GM21515 (cell line): ENCODE measurements at regions not wholly inside any gene's neighbourhood (a gene's known extent, or its start where the extent isn't known, plus 50 kb on each side); places are given as distances from the start of the nearest gene placed in this dataset.
"Not testable (repeated sequence)": the region's sequence is repeated elsewhere in the genome, so short reads cannot be mapped to it uniquely, and the experiment has no call there.

ENCODE experiments used
- ATAC-seq: cut with Tn5 transposase; IDR thresholded peaks from one replicate; pipeline ENCODE4 v1.9.1; 2021; ENCODE audit not compliant: unreplicated experiment

DNA sequence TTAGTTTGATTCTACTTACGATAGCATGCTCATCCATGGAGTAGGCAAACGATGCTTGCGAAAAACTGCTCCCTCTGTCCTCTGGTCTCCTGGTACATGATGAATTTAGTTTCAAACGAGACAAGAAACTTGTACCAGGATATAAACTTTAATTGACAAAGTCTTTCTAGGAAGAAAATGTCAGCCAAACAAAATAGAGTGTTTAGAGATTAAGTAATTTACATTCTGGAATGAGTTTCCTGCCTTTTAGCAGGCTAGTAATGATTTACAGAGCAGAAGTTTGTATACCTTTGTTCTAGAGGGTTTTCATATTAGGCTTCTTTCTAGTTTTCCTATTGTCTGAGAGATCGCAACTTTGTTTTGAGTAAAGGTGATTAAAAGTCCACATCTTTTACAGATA lies 206.9 kb downstream of the RPL10L start:
- no peak for ATAC-seq

DNA sequence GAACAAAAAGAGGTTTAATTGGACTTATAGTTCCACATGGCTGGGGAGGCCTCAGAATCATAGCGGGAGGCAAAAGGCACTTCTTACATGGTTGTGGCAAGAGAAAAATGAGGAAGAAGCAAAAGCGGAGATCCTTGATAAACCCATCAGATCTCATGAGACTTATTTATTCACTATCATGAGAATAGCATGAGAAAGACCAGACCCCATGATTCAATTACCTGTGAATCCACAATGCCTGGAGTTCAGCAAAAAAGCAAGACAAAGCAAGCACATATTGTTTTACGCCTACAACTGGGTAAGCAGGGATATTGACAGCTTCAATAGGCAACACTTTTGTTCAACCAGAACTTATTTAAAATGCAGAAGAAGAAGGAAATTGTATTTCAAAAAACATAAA lies 218.2 kb downstream of the RPL10L start:
- no peak for ATAC-seq

DNA sequence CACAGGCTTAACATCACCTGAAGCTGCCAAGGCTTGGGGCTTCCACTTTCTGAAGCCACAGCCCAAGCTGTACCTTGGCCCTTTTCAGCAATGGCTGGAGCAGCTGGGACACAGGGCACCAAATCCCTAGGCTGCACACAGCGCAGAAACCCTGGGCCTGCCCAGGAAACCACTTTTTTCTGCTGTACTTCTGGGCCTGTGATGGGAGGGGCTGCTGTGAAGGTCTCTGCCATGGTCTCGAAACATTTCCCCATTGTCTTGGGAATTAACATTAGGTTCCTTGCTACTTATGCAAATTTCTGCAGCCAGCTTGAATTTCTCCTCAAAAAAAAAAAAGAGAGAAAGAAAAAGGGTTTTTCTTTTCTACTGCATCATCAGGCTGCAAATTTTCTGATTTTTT lies 219.1 kb downstream of the RPL10L start:
- ATAC-seq = no peak

DNA sequence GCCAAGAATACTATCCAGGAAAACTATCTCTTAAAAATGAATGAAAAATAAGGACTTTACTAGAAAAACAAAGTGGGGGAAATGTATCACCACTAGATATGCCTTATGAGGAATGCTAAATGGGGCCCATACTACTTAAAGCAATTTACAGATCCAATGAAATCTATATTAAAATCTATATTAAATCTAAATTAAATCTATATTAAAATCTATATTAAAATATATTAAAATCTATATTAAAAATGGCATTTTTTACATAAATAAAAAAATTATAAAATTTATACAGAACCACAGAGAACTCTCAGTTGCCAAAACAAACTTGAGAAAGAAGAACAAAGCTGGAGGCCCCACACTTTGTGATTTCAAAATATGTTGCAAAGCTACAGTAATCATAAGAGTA lies 234.5 kb downstream of the RPL10L start:
- no peak for ATAC-seq

DNA sequence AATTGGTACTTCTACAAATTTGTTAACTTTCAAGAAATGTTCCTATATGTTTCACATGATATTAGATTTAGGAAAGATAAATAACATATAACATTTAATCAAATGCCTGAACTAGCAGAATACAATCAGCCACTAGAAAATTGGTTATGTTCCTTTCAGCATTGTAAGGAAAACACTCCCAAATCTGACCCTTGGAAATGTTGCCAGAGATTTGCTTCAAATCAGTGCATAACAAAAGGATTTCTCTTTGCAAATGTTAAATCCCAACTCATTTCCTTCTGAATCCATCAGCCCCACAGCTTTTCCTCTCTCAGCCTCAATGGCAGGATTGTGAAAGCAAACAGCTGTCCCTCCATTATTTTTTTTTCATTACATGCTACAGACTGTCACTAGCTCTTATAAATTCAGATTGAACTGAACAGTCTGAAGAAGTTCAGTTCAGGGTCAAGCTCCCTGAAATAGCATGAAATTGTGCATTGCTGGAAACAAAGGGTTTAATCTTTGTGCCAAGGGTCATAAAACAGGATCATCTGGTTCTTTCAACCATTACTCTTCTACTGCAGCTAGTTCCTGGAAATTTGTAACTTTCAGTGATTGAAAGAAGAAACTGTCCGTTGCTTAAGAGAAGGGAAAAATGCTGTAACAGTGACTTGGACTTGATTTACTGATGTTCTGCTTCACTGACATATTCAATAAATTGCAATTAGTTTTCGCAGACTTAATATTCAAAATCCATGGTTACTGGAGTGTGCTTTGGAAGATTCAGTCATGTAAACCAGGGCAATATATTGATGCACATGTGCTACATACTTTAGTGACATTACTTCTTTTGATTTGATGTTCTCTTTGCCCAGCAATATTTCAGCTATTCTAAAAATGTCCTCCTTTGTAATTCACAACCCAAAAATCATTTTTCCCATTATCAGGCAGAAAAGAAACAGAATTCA lies 246.4 kb downstream of the RPL10L start:
- no peak for ATAC-seq

DNA sequence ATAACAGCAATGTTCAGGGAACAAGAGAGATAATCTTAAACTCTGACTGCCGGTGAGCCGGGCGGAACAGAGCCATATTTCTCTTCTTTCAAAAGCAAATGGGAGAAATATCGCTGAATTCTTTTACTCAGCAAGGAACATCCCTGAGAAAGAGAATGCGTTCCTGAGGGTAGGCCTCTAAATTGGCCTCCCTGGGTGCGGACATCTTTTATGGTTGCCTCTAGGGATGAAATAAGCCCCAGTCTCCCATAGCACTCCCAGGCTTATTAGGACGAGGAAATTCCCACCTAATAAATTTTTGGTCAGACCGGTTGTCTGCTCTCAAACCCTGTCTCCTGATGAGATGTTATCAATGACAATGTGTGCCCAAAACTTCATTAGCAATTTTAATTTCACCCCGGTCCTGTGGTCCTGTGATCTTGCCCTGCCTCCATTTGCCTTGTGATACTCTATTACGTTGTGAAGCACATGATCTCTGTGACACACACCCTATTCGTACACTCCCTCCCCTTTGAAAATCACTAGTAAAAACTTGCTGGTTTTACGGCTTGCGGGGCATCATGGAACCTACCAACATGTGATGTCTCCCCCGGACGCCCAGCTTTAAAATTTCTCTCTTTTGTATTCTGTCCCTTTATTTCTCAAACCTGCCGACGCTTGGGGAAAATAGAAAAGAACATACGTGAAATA lies 249.4 kb downstream of the RPL10L start:
- not testable (repeated sequence) for ATAC-seq

DNA sequence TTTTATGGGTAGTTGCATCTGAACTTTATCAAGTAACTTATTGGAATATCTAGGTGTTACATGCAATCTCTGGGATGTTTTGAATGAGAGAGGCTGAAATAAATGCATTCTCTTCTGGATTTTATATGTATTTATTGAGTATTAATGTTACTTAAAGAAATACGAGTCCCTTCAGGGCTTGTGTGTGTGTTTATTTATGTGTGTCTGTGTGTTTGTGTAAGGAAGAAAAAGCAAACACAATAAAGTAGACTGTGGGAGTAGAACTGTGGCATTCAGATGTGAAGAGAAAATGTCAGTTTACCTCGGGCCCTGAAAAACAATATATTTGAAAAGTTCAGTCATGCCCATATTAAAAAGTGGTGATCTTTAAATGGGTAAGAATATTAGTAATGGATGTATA lies 250.5 kb downstream of the RPL10L start:
- ATAC-seq = no peak

DNA sequence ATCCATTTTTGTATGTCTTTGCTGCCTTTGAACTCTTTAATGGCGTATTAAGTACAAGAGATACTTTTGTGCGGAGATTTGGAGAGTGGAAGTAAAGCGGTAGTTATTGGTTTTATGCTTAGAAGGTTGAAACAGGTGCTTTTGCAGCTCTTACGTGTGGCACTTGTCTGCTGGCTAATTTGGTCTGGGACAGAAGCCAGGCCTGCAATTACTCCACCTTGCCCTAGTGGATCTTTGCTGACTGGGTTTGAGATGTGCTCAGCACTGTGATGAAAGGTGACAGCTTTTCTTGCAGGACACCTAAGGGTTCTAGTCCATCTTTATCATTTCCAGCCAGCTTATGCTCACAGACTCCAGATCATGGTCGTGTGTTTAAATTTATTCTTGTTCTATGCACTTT lies 252.5 kb downstream of the RPL10L start:
- ATAC-seq = no peak

DNA sequence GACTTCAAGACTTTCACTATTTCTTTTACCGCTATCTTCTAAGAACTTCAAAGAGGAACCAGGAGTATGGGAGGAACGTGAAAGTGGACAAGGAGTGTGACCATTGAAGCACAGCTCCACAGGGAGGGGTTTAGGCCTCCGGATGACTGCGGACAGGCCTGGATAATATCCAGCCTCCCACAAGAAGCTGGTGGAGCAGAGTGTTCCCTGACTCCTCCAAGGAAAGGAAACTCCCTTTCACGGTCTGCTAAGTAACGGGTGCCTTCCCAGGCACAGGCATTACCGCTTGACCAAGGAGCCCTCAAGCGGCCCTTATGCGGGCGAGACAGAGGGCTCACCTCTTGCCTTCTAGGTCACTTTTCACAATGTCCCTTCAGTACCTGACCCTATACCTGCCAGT lies 267.0 kb downstream of the RPL10L start:
- ATAC-seq = no peak

DNA sequence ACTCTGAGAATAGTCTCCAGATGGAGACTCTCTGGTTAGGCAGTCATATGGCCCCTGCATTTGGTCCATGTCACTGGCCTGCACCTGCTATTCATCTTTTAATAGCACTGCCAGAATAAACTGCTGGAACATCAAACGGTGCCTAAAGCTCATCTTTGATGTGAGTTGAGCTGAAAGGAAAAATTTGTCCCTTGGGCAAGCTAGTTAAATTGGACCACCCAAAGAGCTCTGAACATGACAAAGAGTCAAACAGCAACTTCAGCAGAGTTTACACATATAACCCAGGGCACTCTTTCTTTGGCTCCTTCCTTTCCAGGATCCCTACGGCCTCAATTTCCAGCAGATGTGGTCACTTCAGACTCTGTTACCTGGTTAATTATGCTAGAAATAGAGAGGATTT lies 269.9 kb downstream of the RPL10L start:
- no peak for ATAC-seq

DNA sequence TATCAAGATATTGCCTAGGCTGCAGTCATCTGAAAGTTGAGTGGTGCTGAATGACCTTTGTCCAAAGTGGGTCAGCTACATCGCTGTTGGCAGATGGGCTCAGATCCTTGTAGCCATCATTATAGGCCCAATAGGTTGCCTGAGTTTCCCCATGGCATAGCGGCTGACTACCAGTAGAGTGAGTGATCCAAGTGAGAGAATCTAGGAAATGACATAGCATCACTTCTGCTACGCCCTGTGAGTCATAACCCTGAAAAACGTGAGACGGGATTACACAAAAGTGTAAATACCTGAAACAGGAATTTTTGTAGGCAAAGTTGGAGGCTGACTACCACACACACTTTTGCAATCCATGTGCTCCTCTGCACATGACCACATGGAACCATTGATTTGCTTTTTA lies 273.3 kb downstream of the RPL10L start:
- ATAC-seq = no peak

DNA sequence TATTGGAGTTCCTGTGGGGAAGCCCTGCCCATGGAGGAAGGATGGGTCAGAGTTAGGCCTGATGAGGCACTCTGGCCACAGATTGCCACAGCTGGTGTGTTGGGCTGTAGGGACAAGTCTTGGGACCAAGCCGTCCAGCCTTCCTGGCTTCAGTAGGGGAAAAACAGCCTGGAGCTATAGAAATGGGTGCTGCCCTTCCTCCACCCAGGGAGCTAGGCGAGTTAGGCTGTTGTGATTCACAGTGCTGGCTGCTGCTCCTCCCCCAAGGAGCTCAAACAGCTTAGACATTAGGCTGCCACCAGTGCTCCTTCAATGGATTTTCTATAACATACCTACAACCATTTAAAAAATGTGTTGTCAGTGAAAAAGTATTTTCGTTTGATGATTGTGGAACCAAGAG lies 274.3 kb downstream of the RPL10L start:
- ATAC-seq = no peak

DNA sequence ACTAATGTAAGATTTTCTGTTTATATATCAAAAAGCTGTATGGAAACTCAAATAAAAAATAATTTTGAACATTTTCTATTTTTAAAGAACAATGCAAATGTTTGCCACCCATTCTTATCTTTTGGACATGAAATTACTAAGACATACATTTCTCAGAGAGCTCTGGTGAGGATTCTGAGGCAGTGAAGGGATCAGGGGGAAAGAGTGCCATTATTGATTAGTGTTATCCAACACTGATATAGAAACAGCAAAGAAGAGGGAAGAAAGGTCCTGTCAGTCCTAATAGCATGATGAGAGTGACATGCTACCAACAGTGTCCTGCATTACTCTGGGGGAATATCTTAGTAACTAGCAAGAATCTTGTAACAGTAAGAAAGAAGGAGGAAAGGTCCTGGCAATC lies 282.2 kb downstream of the RPL10L start:
- no peak for ATAC-seq

DNA sequence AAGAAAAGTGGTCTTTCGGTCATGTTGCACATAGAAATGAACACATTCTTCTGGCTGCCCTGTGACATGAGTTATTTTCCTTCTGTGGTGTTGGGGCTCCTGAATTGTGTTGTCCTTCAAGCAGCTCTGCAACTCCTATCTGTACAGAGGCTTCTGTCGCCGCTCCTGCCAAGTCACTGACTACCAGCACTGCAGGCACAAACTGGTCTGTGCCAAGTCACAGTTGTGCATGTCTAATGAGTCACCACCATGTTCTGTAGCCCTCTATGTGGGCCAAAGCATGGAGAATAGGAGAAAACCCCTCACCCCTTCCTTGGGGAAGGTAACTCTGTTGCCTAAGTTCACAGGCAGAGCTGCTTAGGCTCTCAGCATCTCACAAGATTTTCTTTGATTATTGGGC lies 283.3 kb downstream of the RPL10L start:
- ATAC-seq = no peak

DNA sequence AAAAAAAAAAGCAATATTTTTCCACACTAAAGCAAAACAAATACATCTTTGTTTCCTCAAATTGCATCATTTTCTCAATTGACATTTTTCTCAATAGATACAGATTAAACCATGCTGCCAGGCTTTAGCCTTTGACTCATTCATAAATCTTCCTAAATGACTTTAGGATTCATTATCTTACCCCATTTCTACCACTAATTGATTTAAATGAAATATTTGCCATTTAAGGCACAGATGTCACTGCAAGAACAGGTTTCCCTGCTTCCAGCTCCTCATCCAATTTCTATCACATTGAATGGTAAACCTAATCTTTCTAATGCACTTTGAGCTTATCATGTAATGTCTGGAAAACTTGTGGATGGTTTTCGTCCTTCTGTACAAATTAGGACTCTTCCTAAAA lies 298.7 kb downstream of the RPL10L start:
- no peak for ATAC-seq

DNA sequence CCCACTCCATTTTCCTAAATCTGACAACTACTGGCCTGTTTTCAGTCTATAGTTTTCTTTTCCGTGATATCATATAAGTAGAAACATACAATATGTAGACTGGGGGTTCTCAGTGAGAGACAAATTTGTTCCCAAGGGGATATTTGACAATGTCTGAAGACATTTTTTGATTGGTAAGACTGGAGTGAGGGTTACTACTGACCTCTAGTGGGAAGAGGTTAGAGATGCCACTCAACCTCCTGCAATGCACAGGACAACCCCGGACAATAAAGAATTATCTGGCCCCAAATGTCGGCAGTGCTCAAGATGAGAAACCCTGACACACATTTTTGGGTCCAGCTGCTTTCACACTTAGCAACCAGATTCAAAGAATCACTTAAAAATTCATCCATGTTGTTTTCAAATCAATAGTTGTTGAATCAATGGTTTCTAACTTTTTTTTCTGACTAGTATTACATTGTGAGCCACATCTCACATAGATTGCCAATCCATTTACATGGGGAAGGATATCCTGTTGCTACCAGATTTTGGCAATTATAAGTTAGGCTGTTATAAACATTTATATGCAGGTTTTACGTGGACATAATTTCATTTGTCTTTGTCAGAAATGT lies 307.1 kb downstream of the RPL10L start:
- ATAC-seq = no peak

DNA sequence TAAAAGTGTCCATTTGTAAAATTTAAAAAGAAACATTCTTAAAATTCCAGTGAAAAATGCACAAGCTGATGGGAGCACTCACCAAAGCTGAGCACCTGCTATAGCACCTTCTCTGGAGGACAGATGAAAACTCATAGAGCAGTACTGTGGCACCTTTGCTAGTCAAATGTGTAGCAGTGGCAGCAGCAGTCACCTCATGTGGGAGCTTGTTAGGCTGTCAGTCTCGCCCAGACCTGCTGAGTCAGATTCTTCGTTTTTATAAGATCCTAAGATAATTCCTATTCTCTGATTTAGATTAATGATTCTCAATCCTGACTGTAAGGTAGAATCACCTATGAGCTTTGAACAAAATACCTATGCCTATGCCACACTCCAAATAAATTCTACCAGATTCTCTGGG lies 325.8 kb downstream of the RPL10L start:
- no peak for ATAC-seq

DNA sequence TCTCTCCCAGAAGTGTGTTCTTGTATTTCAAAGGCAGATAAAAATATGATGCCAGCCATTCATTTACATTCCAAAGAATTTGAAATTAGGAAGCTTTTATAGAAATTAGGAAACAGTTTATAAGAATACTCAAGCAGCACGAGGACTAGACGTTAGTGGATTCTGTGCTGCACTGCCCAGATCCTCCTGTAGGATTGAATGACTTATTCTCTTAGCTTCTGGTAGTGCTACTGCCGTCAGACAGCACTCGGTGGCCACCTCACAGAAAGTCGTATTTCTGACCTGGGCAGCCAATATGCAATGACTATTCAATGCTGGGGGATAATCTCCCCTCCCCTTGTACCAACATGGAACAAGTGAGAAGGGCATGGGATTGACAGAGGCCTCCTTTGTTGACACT lies 326.4 kb downstream of the RPL10L start:
- no peak for ATAC-seq

DNA sequence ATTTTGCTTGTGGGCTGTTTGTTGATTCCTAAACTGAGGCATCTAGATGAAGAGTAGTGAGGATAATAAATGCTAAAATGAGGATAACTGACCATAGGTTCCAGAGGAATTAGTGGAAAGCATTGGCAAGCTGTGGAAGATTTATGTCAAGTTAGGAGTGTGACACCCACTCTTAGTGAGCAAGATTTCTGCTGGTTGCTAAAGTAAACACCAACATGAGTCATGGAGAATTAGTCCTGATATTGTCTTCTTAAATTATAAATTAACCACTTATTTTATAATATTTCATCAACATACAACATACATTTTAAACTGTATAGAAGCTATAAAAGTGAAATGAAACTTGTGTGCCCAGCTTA lies 328.2 kb downstream of the RPL10L start:
- no peak for ATAC-seq

DNA sequence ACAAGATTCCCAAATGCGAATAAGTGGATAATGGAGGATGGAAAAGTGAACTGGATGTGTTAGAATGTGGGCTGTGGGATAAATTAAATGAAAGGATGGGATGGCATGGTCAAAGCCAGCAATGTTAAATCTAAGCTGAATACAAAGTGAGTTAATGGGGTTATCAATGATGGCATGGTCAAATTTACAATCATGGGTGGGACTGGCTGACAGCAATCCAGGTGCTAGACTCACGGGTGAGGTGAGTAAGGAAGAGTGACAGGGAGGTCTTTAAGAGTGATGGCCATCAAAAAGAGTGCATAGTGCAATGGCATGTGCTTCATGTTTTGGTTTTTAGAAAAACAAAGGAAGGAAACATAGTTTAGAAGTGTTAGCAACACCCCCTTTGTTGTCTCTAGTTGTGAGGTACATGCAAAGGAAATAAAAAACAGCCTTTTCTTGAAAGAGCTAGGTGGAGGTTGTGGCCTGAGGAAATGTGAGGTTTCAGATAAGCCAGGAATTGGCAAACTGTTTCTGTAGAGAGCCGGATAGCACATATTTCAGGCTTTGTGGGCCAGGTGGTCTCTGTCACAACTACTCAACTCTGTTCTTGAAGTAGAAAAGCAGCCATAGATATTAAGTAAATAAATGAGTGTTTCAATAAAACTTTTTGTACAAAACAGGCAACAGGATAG lies 328.7 kb downstream of the RPL10L start:
- ATAC-seq = no peak

DNA sequence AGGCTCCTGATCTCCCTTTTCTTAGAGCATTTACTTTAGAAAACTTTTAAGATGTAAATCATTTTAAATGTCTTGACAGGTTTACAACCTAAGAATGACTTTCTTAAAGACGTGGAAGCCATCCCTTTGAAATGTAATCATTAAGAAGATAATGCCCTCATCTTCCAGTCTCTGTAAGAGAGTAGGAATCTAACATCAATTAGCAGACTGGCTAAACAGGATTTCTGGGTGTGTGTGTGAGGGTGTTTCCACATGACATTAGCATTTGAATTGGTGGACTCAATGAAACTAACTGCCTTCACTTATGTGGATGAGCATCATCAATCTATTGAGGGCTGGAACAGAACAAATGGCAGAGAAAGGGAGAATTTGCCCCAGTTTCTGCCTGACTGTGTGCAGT lies 329.5 kb downstream of the RPL10L start:
- ATAC-seq = no peak

DNA sequence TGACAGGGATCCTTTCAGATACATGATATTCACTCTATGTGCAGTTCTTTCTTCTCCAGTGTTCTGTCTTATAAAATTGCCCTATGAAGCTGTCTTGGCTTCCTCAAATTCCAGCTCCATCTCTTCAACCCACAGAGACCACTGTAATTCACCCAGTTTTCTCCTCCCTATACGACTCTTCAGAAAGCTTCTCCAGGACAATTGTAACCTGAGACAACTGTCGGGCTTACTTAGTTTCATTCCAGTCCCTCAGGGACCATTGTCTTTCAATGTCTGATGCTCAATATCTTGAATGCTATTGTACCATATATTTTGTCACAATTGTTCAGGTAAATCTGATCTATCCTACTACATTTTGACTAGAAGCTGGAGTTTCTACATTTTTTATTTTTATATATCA lies 345.3 kb downstream of the RPL10L start:
- ATAC-seq = no peak
